ENCODE measurements at regions not wholly inside any gene's neighbourhood (a gene's known extent, or its start where the extent isn't known, plus 50 kb on each side); places are given as distances from the start of the nearest gene placed in this dataset.
"Not testable (repeated sequence)": the region's sequence is repeated elsewhere in the genome, so short reads cannot be mapped to it uniquely, and the experiment has no call there.

DNA sequence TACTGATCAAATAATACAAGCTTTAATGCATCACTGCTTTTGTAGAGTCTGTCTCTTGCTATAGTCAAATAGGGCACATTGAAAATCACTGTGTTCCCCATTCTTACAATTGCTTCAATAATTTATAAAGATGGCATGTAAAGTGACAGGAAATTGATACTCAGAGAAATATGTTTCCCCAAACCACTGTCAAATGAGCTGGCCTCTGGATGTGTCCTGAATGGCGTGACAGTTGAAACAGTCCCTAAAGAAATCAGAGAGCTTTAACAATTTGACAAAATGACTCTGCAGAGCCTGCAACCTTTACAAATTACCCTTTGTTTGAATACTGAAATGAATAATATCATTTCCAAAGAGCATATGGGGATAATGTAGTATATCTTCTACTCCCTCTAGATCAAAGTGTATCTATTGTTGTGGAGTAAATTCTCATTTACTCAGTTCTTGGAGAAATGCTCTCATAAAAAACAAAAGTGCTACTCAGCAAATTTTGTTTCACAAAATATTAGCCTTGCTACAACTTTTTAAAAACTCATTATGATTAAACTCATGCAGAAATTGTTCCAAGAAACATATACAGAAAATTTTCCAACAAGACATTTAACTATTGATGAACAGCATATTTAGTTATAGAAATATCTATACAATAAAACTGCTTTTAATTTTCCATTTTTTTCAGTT is 763.2 kb upstream of the SPRY2 start:
- Mint-ChIP-seq H3K27me3 (ENCODE audit: insufficient read depth, unreplicated experiment) (no peaks in the 10 kb centered on the region), H3K9me3 (ENCODE audit: unreplicated experiment) (no peaks in the 10 kb centered on the region), H3K36me3 (ENCODE audit: insufficient read depth, unreplicated experiment) (no peaks in the 10 kb centered on the region), H3K4me3 (ENCODE audit: unreplicated experiment) (no peak overlapping the region), H3K4me1 (ENCODE audit: insufficient read depth, unreplicated experiment) (no peaks in the 10 kb centered on the region), H3K27ac (ENCODE audit: low read depth, unreplicated experiment) (no peak overlapping the region)
- no peak for DNase-seq (ENCODE audit: unreplicated experiment)
- CTCF ChIA-PET, result no interaction called here
- intact Hi-C loops (cut with micrococcal nuclease), result no loop called here
- BruUV-seq (replicated peaks), result no TSS peak
- TF ChIP-seq, protein P1, sequence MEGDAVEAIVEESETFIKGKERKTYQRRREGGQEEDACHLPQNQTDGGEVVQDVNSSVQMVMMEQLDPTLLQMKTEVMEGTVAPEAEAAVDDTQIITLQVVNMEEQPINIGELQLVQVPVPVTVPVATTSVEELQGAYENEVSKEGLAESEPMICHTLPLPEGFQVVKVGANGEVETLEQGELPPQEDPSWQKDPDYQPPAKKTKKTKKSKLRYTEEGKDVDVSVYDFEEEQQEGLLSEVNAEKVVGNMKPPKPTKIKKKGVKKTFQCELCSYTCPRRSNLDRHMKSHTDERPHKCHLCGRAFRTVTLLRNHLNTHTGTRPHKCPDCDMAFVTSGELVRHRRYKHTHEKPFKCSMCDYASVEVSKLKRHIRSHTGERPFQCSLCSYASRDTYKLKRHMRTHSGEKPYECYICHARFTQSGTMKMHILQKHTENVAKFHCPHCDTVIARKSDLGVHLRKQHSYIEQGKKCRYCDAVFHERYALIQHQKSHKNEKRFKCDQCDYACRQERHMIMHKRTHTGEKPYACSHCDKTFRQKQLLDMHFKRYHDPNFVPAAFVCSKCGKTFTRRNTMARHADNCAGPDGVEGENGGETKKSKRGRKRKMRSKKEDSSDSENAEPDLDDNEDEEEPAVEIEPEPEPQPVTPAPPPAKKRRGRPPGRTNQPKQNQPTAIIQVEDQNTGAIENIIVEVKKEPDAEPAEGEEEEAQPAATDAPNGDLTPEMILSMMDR (IDR thresholded peaks at IDR 0.05; ENCODE audit: unreplicated experiment), result no peak
- POLR2A ChIA-PET, result no interaction called here

DNA sequence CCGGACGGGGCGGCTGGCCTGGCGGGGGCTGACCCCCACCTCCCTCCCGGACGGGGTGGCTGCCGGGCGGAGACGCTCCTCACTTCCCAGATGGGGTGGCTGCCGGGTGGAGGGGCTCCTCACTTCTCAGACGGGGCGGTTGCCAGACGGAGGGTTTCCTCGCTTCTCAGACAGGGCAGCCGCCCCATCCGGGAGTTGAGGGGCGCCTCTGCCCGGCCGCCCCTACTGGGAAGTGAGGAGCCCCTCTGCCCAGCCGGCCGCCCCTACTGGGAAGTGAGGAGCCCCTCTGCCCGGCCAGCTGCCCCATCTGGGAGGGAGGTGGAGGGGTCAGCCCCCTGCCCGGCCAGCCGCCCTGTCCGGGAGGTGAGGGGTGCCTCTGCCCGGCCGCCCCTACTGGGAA is 761.1 kb upstream of the SPRY2 start:
- POLR2A ChIA-PET; CTCF ChIA-PET; H3K9me3 Mint-ChIP-seq (ENCODE audit: unreplicated experiment); DNase-seq (ENCODE audit: unreplicated experiment); H3K36me3 Mint-ChIP-seq (ENCODE audit: insufficient read depth, unreplicated experiment); H3K4me1 Mint-ChIP-seq (ENCODE audit: insufficient read depth, unreplicated experiment); BruUV-seq (replicated peaks); H3K27me3 Mint-ChIP-seq (ENCODE audit: insufficient read depth, unreplicated experiment); H3K27ac Mint-ChIP-seq (ENCODE audit: low read depth, unreplicated experiment); intact Hi-C loops (cut with micrococcal nuclease); H3K4me3 Mint-ChIP-seq (ENCODE audit: unreplicated experiment): not testable (repeated sequence)

DNA sequence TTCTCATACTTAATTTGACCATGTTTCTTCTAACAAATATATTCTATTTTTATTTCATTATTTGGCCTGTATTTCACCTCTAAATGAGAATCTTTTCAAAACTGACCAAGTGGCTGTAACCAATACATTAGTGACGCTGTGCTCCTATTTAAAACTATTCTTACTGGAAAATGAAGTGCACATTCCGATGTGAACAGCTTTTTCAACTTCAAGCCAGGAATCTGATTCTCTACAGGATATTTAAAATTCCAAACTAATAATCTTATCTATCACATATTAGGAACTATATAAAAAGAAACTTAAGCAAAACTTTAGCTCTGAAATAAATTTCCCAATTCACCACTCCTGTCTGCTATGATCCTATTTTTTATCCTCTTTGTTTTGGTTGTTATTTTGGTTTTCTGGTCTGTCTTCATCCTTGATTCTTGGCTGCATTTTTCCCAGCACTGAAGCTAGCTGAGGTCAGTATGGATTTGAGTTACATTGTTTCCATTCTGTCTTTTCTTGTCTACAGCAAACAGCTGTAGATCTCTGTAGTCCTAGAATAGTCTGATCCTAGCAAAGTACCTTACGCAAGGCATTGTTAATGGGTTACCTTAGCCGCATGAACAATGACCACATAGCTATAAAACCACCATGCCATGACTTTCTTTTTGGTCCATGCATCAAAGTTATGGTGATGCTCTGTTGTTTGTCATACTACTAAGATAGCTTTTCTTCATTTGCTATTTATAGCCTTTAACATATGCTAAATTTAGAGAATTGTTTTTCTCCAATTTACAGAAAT is 748.6 kb upstream of the SPRY2 start:
- no peaks in the 10 kb centered on the region for H3K27me3 Mint-ChIP-seq (ENCODE audit: insufficient read depth, unreplicated experiment)
- no peaks in the 10 kb centered on the region for H3K9me3 Mint-ChIP-seq (ENCODE audit: unreplicated experiment)
- no peak for DNase-seq (ENCODE audit: unreplicated experiment)
- no peak overlapping the region for H3K27ac Mint-ChIP-seq (ENCODE audit: low read depth, unreplicated experiment)
- no peaks in the 10 kb centered on the region for H3K36me3 Mint-ChIP-seq (ENCODE audit: insufficient read depth, unreplicated experiment)
- no TSS peak for BruUV-seq (replicated peaks)
- H3K4me1 Mint-ChIP-seq (ENCODE audit: insufficient read depth, unreplicated experiment), result no peaks in the 10 kb centered on the region
- TF ChIP-seq, protein P1 (IDR thresholded peaks at IDR 0.05; ENCODE audit: unreplicated experiment), result no peak
- intact Hi-C loops (cut with micrococcal nuclease), result no loop called here
- POLR2A ChIA-PET, result interaction anchor here (0.6 to 0.7 kb wide), 2 partner anchors 25 to 1142 kb away, joined by 3 read pairs; no protein-coding TSS in a partner anchor
- no peak overlapping the region for H3K4me3 Mint-ChIP-seq (ENCODE audit: unreplicated experiment)
- CTCF ChIA-PET, result interaction anchor here (0.6 to 0.7 kb wide), 3 partner anchors 17 to 1812 kb away, joined by 3 to 4 read pairs (median 3); no protein-coding TSS in a partner anchor

DNA sequence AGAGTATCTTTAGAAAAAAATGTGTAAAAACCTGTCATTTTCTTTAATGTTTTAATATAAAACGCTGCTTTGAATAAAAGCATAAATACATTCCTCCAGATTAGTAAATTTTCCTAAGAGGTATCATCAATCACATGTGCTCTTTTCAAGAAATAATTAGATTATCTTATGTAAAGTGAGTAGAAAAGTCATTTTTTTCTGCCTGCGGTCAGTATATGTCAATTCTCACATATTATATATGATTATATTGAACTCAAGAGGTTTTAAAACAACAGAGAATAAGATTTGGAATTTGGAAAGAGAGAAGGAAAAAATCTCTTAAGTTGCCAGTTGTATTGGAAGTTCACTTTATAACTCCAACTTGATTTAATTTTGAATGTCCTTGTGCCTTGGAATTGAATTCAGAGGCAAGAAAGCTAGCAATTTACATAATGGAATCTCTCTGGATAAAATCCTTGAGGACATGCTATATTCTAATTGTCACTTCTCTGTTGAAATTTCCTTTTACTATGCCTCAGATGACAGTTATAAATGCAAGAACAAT is 740.1 kb upstream of the SPRY2 start:
- Mint-ChIP-seq H3K9me3 (ENCODE audit: unreplicated experiment) (no peaks in the 10 kb centered on the region), H3K27me3 (ENCODE audit: insufficient read depth, unreplicated experiment) (no peaks in the 10 kb centered on the region), H3K4me1 (ENCODE audit: insufficient read depth, unreplicated experiment) (no peaks in the 10 kb centered on the region), H3K4me3 (ENCODE audit: unreplicated experiment) (no peak overlapping the region), H3K27ac (ENCODE audit: low read depth, unreplicated experiment) (no peak overlapping the region), H3K36me3 (ENCODE audit: insufficient read depth, unreplicated experiment) (no peaks in the 10 kb centered on the region)
- intact Hi-C loops (cut with micrococcal nuclease), result no loop called here
- BruUV-seq (replicated peaks), result no TSS peak
- ChIA-PET POLR2A (no interaction called here), CTCF (no interaction called here)
- TF ChIP-seq, protein P1 (IDR thresholded peaks at IDR 0.05; ENCODE audit: unreplicated experiment), result no peak
- no peak for DNase-seq (ENCODE audit: unreplicated experiment)
